ENCODE measurements at regions not wholly inside any gene's neighbourhood (a gene's known extent, or its start where the extent isn't known, plus 50 kb on each side); places are given as distances from the start of the nearest gene placed in this dataset.

- no peak overlapping the region for H2AFZ ChIP-seq (ENCODE audit: low read length)
- no peak overlapping the region for H3K4me2 ChIP-seq (ENCODE audit: extremely low read depth, insufficient read depth, low read length)
- H3K27ac ChIP-seq (ENCODE audit: insufficient read depth, low read length), result no peak overlapping the region
Measured at GRCh38 chr4:83208371-83209365, 75.9 kb downstream of the COQ2 start.

GRCh38 chr4:83207497-83208101 lies 77.0 kb downstream of the COQ2 start:
- TF ChIP-seq CTCF (conservative IDR thresholded peaks at IDR 0.05 in 1 of 2, IDR thresholded peaks at IDR 0.05 in 1 of 2; ENCODE audit: low read depth in 1 of 2, low read length in 2 of 2) (no peak), EZH2 (IDR thresholded peaks at IDR 0.05; ENCODE audit: low read length, missing control alignments) (no peak)
- H2AFZ ChIP-seq (ENCODE audit: low read length), result no peak overlapping the region
- no peaks in the 10 kb centered on the region for H3K79me2 ChIP-seq (ENCODE audit: control insufficient read depth, insufficient read depth, low read length)
- no peak overlapping the region for H3K9ac ChIP-seq (ENCODE audit: insufficient read depth, low read length)
- H3K27ac ChIP-seq (ENCODE audit: insufficient read depth, low read length), result no peak overlapping the region
- peak overlapping the region; percentile 59 for H3K4me2 ChIP-seq (ENCODE audit: extremely low read depth, insufficient read depth, low read length)
- no peak overlapping the region for H3K4me3 ChIP-seq (replicated peaks in 1 of 4; ENCODE audit: control extremely low read depth in 1 of 4, insufficient read depth in 1 of 4, low read depth in 3 of 4, low read length in 4 of 4)
- H3K36me3 ChIP-seq (ENCODE audit: control insufficient read depth, insufficient read depth, low read length), result no peaks in the 10 kb centered on the region
- DNase-seq (ENCODE audit: low read depth in 2 of 2), result peak; percentile 45 to 91
- no peaks in the 10 kb centered on the region for H3K9me3 ChIP-seq (ENCODE audit: control insufficient read depth, insufficient read depth, low read depth, low read length)
- H3K4me1 ChIP-seq (ENCODE audit: control insufficient read depth, extremely low read depth, insufficient read depth, low read length), result peaks cover 2% of the 10 kb centered on the region
- H3K27me3 ChIP-seq (ENCODE audit: control insufficient read depth, insufficient read depth, low read length), result no peaks in the 10 kb centered on the region
- no peaks in the 10 kb centered on the region for H4K20me1 ChIP-seq (ENCODE audit: control insufficient read depth, extremely low read depth, insufficient read depth, low read length)

More at GRCh38 chr4:83208371-83209365, 75.9 kb downstream of the COQ2 start:
- H3K4me1 ChIP-seq (ENCODE audit: control insufficient read depth, extremely low read depth, insufficient read depth, low read length), result peaks cover 2% of the 10 kb centered on the region
- TF ChIP-seq EZH2 (IDR thresholded peaks at IDR 0.05; ENCODE audit: low read length, missing control alignments), result no peak
- TF ChIP-seq CTCF (conservative IDR thresholded peaks at IDR 0.05 in 1 of 2, IDR thresholded peaks at IDR 0.05 in 1 of 2; ENCODE audit: low read depth in 1 of 2, low read length in 2 of 2), result no peak
- no peaks in the 10 kb centered on the region for H3K27me3 ChIP-seq (ENCODE audit: control insufficient read depth, insufficient read depth, low read length)
- H3K9ac ChIP-seq (ENCODE audit: insufficient read depth, low read length), result no peak overlapping the region
- no peaks in the 10 kb centered on the region for H4K20me1 ChIP-seq (ENCODE audit: control insufficient read depth, extremely low read depth, insufficient read depth, low read length)
- no peak overlapping the region for H3K4me3 ChIP-seq (replicated peaks in 1 of 4; ENCODE audit: control extremely low read depth in 1 of 4, insufficient read depth in 1 of 4, low read depth in 3 of 4, low read length in 4 of 4)
- H3K36me3 ChIP-seq (ENCODE audit: control insufficient read depth, insufficient read depth, low read length), result no peaks in the 10 kb centered on the region
- H3K79me2 ChIP-seq (ENCODE audit: control insufficient read depth, insufficient read depth, low read length), result no peaks in the 10 kb centered on the region
- no peak for DNase-seq (ENCODE audit: low read depth in 2 of 2)
- no peaks in the 10 kb centered on the region for H3K9me3 ChIP-seq (ENCODE audit: control insufficient read depth, insufficient read depth, low read depth, low read length)

- no peak overlapping the region for H2AFZ ChIP-seq (ENCODE audit: low read length)
- no peak overlapping the region for H3K27ac ChIP-seq (ENCODE audit: insufficient read depth, low read length)
- no peak overlapping the region for H3K4me3 ChIP-seq (replicated peaks in 1 of 4; ENCODE audit: control extremely low read depth in 1 of 4, insufficient read depth in 1 of 4, low read depth in 3 of 4, low read length in 4 of 4)
- H3K79me2 ChIP-seq (ENCODE audit: control insufficient read depth, insufficient read depth, low read length), result no peaks in the 10 kb centered on the region
- no peak for TF ChIP-seq EZH2 (IDR thresholded peaks at IDR 0.05; ENCODE audit: low read length, missing control alignments)
- TF ChIP-seq CTCF (conservative IDR thresholded peaks at IDR 0.05 in 1 of 2, IDR thresholded peaks at IDR 0.05 in 1 of 2; ENCODE audit: low read depth in 1 of 2, low read length in 2 of 2), result no peak
- H3K27me3 ChIP-seq (ENCODE audit: control insufficient read depth, insufficient read depth, low read length), result no peaks in the 10 kb centered on the region
- H3K9ac ChIP-seq (ENCODE audit: insufficient read depth, low read length), result no peak overlapping the region
- H3K9me3 ChIP-seq (ENCODE audit: control insufficient read depth, insufficient read depth, low read depth, low read length), result no peaks in the 10 kb centered on the region
- no peak overlapping the region for H3K4me2 ChIP-seq (ENCODE audit: extremely low read depth, insufficient read depth, low read length)
- H4K20me1 ChIP-seq (ENCODE audit: control insufficient read depth, extremely low read depth, insufficient read depth, low read length), result no peaks in the 10 kb centered on the region
- peaks cover 2% of the 10 kb centered on the region for H3K4me1 ChIP-seq (ENCODE audit: control insufficient read depth, extremely low read depth, insufficient read depth, low read length)
- no peaks in the 10 kb centered on the region for H3K36me3 ChIP-seq (ENCODE audit: control insufficient read depth, insufficient read depth, low read length)
- DNase-seq (ENCODE audit: low read depth in 2 of 2), result no peak
Measured at GRCh38 chr4:83205760-83206159, 78.8 kb downstream of the COQ2 start.

Measured in fibroblast of lung (primary cell).